Omental fat pad (tissue), 3 donors: ENCODE measurements at regions not wholly inside any gene's neighbourhood (a gene's known extent, or its start where the extent isn't known, plus 50 kb on each side); places are given as distances from the start of the nearest gene placed in this dataset.
A peak's percentile ranks its signal among the peaks of the same experiment; 100 is the strongest.

Source experiments
- ATAC-seq: fragments of 150-250 bp; one replicate; pipeline ENCODE4 v1.9.1; 2016; ENCODE audit warnings: mild to moderate bottlenecking, moderate library complexity; ENCODE audit not compliant: low FRiP score
- DNase-seq: peaks from one replicate; pipeline ENCODE4 v3.0.0-alpha.2; 2019; ENCODE audit warnings: low spot score
- TF ChIP-seq, protein P1 (sequence below), 3 donors: fragments of 450-650 bp; IDR thresholded peaks; one replicate each; pipeline ENCODE4 v1.5.1; 2016 to 2017; ENCODE audit warnings: antibody characterized with exemption in 3 of 3, mild to moderate bottlenecking in 3 of 3, moderate library complexity in 2 of 3

DNA sequence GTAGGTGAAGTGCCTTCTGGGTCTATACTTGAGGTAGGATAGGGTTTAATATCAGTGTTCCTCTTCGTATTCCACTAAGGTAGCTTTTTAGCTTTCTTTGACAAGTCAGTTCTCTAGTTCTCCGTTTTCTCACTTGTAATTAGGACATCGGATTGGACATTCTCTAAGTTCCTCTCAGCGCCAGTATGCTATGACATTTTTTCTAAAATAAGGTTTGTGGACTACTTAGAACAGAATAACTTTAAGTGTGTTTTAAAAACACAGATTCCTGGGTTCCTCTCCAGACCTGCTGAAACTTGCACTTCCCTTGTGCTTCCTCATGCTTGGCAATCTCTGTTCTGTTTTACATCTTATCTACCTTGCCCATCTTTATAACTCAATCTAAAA, 69.3 kb upstream of the YWHAQ start:
- TF ChIP-seq, protein P1, sequence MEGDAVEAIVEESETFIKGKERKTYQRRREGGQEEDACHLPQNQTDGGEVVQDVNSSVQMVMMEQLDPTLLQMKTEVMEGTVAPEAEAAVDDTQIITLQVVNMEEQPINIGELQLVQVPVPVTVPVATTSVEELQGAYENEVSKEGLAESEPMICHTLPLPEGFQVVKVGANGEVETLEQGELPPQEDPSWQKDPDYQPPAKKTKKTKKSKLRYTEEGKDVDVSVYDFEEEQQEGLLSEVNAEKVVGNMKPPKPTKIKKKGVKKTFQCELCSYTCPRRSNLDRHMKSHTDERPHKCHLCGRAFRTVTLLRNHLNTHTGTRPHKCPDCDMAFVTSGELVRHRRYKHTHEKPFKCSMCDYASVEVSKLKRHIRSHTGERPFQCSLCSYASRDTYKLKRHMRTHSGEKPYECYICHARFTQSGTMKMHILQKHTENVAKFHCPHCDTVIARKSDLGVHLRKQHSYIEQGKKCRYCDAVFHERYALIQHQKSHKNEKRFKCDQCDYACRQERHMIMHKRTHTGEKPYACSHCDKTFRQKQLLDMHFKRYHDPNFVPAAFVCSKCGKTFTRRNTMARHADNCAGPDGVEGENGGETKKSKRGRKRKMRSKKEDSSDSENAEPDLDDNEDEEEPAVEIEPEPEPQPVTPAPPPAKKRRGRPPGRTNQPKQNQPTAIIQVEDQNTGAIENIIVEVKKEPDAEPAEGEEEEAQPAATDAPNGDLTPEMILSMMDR (IDR thresholded peaks at IDR 0.05), result no peak
- ATAC-seq (no peak), DNase-seq (no peak)

DNA sequence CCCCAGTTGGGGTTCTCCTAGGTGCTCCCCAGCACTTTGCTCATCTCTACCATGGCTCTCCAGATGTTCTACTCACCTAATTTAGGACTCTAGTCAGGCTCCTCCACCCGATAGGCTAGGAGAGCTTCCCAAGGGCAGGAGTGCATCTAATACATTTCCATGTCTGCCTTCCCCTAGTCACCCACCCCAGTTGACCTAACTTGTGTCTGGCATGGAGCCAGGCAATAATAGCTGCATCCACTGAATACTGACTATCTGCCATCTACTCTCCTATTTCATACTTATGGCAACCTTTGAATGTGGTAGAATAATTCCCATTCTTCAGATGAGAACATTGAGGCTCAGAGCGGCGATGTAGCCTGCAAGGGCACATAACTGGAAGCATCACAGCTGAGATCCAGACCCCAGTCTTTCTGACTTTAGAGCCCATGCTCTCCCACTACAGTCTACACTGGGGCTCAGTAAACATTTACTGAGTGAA, 71.8 kb upstream of the YWHAQ start:
- no peak for DNase-seq
- no peak for ATAC-seq
- TF ChIP-seq, protein P1 (IDR thresholded peaks at IDR 0.05), result no peak

DNA sequence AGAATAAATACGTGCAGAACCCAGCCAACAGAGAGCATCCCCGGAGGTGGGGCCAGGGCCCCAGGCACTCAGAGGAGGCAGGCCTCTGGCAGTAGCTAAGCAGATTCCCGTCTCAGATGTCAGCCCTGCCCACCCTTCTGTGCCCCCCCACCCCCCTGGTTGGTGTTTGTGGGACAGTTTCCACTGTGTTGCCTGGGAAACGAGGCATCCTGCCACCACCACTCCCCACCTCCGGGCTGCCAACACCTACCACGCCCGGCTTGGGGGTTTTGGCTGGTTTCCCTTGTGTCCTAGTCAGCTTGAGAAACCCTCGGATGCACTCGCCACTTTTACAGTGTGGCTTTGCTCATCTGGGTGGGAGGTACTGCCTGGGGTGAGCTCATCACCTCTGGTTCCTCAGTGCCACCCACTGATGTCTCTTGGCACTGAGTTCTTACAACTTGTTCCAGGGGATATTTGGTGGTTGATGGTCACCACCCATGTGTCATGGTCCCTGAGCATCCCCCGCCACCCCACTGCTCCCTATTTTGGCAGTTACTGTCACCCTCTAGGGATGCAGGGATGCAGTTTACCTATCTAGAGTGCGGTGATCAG, 72.4 kb upstream of the YWHAQ start:
- TF ChIP-seq, protein P1 (IDR thresholded peaks at IDR 0.05), result no peak
- ATAC-seq, result peak; percentile 76
- no peak for DNase-seq

DNA sequence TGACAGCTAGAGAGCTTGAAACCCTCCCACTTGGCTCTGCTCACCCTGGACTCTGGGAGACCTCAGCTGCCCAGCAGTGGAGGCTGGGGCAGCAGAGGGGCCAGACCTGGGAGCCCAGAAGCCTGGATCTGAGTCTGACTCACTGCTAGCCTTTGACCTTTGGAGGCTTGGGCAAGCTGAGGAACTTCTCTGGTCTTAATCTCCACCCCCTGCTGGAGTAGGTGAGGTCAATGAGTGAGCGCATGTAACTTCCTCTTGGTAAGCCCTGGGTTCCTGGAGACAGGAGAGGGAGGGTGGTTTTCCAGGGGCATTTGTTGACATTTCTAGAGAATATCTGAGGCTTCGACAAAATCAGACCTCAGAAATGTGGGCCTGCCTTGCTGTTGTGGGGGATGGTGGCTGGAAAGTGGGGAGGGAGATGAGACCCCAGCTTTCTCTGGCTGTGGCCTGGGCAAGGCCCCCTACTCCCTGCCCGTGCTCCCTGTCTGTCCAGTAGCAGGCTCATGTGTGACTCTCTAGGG, 73.0 kb upstream of the YWHAQ start:
- DNase-seq, result peak; percentile 45
- peak; percentile 85 for ATAC-seq

DNA sequence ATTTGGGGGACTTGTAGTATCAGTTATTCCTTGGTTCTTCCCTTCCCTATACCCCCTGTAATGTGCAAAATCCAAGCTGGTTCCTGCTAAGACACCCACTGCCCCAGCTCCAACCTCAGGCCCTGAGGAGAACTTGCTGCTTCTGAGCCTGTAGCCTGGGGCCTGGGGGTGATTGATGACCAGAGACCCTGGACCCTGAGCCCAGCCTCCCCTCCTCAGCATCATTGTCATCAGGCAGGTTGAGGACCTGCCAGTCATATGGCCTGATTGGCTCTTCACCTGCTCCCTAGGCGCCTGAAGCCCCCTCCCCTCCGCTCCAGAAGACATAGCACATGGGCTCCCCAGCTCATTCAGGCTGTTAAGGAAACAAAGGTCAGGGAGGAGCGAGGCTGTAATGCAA, 73.8 kb upstream of the YWHAQ start:
- ATAC-seq (no peak), DNase-seq (no peak)
- TF ChIP-seq, protein P1 (IDR thresholded peaks at IDR 0.05), result no peak

More for the DNA sequence above, 73.0 kb upstream of the YWHAQ start:
- TF ChIP-seq, protein P1 (IDR thresholded peaks at IDR 0.05), result no peak

DNA sequence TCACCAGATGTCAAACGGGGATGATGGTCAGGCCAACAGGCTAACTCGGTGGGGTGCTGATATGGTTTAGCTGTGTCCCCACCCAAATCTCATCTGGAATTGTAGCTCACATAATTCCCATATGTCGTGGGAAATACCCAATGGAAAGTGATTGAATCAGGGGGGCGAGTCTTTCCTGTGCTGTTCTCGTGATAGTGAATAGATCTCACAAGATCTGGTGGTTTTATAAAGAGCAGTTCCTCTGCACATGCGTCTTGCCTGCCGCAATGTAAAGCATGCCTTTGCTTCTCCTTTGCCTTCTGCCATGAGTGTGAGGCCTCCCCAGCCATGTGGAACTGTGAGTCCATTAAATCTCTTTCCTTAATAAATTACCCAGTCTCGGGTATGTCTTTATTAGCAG, 74.4 kb upstream of the YWHAQ start:
- ATAC-seq, result no peak
- DNase-seq, result no peak
- TF ChIP-seq, protein P1 (IDR thresholded peaks at IDR 0.05), result no peak

DNA sequence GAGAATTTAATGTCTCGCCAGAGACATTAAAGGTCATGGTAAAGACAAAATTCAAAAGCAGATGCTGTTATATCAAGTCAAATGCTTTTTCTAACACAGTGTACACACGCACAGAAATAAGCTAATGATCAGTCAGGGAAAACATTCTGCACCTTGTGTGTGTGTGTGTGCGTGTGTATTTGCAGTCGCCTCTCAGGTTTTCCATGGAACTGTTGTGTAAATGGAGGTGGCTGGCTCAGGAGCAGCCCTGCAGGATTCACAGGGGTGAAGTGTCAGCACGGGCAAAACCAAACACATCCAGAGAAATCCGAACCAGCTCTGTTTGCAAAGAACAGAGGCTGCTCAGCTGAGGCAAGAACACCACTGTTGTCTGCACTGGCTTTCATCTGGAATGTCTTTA, 76.2 kb upstream of the YWHAQ start:
- TF ChIP-seq, protein P1 (IDR thresholded peaks at IDR 0.05), result no peak
- ATAC-seq (no peak), DNase-seq (no peak)
